ENCODE measurements at regions not wholly inside any gene's neighbourhood (a gene's known extent, or its start where the extent isn't known, plus 50 kb on each side); places are given as distances from the start of the nearest gene placed in this dataset.

GRCh38 chr9:38257626-38258215 is 134.8 kb upstream of the ALDH1B1 start:
- TF ChIP-seq CTCF (IDR thresholded peaks at IDR 0.05; ENCODE audit: low read length) = no peak
- TF ChIP-seq EZH2phosphoT487 (IDR thresholded peaks at IDR 0.05; ENCODE audit: low read length) = no peak
- no peak for TF ChIP-seq EZH2 (optimal IDR thresholded peaks at IDR 0.05; ENCODE audit: low read depth, low read length)

Measured in MM.1S (cell line).